Epithelial cell of proximal tubule (primary cell): ENCODE measurements at regions not wholly inside any gene's neighbourhood (a gene's known extent, or its start where the extent isn't known, plus 50 kb on each side); places are given as distances from the start of the nearest gene placed in this dataset.
"Not testable (repeated sequence)": the region's sequence is repeated elsewhere in the genome, so short reads cannot be mapped to it uniquely, and the experiment has no call there.

Experiments
- DNase-seq: peaks from one replicate; pipeline ENCODE4 v3.0.0-alpha.2; 2011; ENCODE audit warnings: low read depth
- H3K4me3 ChIP-seq: 2 replicates; pipeline ENCODE4 v1.5.1; 2011; ENCODE audit warnings: low read depth, mild to moderate bottlenecking, low read length
- TF ChIP-seq, protein P1 (sequence below): conservative IDR thresholded peaks from 2 replicates; pipeline ENCODE4 v1.5.1; 2012; ENCODE audit warnings: low read depth, mild to moderate bottlenecking, low read length

GRCh38 chr9:75360252-75360651 lies 271.9 kb downstream of the OSTF1 start:
- H3K4me3 ChIP-seq: no peak overlapping the region
- TF ChIP-seq, protein P1, sequence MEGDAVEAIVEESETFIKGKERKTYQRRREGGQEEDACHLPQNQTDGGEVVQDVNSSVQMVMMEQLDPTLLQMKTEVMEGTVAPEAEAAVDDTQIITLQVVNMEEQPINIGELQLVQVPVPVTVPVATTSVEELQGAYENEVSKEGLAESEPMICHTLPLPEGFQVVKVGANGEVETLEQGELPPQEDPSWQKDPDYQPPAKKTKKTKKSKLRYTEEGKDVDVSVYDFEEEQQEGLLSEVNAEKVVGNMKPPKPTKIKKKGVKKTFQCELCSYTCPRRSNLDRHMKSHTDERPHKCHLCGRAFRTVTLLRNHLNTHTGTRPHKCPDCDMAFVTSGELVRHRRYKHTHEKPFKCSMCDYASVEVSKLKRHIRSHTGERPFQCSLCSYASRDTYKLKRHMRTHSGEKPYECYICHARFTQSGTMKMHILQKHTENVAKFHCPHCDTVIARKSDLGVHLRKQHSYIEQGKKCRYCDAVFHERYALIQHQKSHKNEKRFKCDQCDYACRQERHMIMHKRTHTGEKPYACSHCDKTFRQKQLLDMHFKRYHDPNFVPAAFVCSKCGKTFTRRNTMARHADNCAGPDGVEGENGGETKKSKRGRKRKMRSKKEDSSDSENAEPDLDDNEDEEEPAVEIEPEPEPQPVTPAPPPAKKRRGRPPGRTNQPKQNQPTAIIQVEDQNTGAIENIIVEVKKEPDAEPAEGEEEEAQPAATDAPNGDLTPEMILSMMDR: no peak
- no peak for DNase-seq

DNA sequence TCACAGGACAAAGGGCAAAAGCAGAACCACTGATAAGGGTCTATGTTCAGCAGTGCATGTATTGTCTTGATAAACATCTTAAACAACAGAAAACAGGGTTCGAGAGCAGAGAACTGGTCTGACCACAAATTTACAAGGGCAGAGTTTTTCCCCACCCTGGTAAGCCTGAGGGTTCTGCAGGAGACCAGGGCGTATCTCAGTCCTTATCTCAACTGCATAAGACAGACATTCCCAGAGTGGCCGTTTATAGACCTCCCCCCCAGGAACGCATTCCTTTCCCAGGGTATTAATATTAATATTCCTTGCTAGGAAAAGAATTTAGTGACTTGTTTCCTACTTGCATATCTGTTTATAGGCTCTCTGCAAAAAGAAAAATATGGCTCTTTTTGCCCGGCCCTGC lies 274.1 kb downstream of the OSTF1 start:
- DNase-seq, H3K4me3 ChIP-seq: not testable (repeated sequence)

DNA sequence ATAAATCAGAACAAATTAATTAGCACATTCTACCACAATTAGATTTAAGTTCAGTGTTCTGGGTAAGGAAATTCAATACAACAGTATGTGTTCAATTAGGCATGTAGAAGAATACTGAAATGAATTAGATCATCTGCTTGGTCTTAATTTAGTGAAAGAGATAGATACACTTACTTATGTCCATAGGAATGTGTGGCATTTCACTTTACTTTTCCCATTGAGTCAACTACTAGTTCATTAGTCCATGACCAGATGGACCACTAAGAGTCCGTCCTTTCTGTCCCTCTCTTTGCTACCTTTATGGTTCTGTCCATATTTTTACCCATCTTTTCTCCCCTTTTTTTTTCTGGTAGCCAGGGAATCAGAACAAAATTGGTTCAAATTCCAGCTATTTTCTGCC lies 276.9 kb downstream of the OSTF1 start:
- no peak for DNase-seq
- TF ChIP-seq, protein P1: no peak

GRCh38 chr9:75369989-75370388 lies 281.7 kb downstream of the OSTF1 start:
- H3K4me3 ChIP-seq: no peak overlapping the region
- TF ChIP-seq, protein P1: no peak
- DNase-seq: no peak

More for the DNA sequence above, 276.9 kb downstream of the OSTF1 start:
- H3K4me3 ChIP-seq: no peak overlapping the region

- no peak overlapping the region for H3K4me3 ChIP-seq
- TF ChIP-seq, protein P1: peak; percentile 25
- no peak for DNase-seq
Observed at GRCh38 chr9:75372499-75373268, 284.4 kb downstream of the OSTF1 start.

- TF ChIP-seq, protein P1: no peak
- H3K4me3 ChIP-seq: no peak overlapping the region
- DNase-seq: no peak
Observed at GRCh38 chr9:75376680-75377254, 288.5 kb downstream of the OSTF1 start.

DNA sequence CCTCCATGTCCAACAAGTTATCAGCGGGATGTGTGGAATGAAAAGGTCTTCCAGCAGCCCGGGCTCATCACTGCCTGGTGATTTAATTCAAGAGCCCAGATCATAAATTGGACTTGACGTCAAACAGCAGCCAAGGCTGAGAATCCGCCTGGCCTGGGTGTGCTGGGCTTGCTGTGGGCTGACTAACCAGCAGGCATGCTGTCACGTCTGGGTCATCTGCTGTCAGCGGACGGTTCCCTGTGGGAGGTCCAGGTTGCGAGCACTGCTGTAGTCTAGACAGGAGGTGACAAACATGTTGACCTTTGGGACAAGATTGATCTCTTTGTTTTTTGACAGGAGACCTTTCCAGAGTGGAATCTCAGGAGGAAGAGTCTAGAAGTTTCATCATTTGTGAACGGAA lies 289.7 kb downstream of the OSTF1 start:
- TF ChIP-seq, protein P1: no peak
- no peak overlapping the region for H3K4me3 ChIP-seq
- no peak for DNase-seq
